ENCODE measurements at regions not wholly inside any gene's neighbourhood (a gene's known extent, or its start where the extent isn't known, plus 50 kb on each side); places are given as distances from the start of the nearest gene placed in this dataset.
"Not testable (repeated sequence)": the region's sequence is repeated elsewhere in the genome, so short reads cannot be mapped to it uniquely, and the experiment has no call there.

DNA sequence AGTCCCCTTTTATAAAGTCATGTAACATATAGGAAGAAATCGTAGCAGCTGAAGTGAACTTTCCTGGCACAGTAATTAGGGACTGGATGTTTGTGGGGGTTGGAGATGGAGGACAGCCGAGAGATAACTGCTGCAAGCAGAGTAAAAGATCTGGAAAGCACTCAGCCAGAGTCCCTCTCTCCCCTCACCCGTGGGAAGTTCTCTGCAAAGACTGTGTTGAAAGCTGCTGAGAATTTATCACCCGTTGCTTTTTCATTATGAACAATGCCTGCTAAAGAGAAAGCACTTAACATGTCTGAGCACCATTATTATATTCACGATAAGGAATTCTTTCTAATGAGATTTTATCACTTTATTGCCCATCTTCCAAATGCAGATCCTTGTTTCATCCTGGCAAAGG lies 248.8 kb downstream of the SHOX2 start:
- DNase-seq (ENCODE audit: low spot score) = no peak

DNA sequence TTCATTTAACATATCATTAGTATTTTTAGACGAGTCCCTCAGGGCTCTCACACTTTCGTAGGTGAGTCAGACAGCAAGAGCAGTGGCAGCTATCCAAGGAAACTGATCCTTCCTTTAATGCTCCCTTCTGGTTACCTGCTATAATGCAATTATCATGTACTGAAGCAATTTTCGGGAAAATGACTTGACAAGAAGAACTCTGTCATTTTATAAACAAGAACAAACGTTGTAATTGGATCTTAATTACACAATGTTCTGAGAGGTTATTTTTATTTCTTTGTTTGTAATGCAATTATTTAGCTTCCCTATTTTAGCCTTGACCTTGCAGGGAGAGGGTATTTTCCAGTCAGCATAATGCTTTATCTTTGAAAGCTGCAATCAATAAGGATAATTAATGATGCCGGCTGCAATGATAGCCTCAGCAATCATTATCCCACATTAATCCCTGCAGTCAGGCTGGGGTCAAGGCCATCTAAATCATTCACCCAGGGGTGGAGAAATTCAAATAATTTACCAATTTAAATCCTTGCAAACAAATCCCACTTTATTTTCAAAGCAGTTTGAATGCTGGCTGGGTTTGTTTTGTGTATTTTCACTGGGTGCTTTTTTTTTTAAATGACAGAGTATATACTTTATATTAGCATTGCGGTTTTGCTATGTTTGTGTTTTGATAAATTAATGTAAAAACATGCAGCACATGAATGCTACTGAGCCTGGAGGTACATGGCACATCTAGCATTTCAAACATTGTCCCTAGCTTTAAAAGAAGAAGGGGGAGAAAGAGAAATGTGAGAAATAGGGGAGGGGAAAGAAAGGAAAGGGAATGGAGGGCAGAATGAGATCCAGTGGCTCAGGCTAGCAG lies 249.9 kb downstream of the SHOX2 start:
- DNase-seq (ENCODE audit: low spot score) = no peak

DNA sequence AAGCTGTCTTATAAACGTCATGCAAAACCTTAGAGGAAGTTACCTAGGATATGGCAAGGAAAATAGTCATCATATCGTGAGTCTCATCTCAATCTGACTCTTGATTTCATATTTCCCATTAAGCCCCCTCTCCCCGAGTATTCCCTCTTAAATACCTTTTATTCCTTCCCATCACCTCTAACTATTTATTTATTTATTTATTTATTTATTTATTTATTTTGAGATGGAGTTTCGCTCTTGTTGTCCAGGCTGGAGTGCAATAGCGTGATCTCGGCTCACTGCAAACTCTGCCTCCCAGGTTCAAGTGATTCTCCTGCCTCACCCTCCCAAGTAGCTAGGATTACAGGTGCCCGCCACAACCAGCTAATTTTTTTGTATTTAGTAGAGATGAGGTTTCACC lies 260.4 kb downstream of the SHOX2 start:
- not testable (repeated sequence) for DNase-seq (ENCODE audit: low spot score)

DNA sequence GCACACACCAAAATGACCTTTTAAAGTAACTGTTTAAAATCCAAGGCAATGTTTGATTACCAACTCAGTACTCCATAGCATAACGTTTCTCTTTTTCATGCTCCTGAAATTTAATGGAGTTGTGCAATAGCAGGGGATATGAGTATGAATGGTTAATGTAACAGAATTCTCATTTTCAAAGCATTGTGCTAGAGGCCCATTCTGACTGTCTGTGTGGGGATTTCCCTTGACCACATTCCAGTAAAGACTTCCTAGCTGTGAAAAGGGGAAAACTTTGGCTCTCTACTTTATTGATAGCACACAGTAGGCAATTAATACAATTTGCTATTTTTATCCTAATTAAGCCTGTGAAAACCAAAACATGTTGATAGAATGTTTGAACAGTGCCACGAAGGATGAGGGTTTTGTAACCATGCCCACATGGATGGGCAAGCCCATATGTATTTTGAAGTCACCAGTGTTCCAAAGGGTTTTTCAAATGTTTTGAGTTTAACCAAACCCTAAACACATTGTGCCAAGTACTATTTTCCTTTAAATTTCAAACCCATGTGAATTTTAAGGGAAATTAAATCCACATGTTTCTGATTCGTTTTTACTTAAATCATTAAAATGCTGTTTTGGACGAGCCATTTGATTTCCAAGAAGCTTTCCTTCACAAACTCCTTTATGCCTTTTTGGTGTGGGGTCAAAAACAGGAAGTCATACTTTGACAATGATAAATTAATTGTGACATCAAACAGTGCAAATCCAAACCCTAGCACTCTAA lies 261.2 kb downstream of the SHOX2 start:
- no peak for DNase-seq (ENCODE audit: low spot score)

DNA sequence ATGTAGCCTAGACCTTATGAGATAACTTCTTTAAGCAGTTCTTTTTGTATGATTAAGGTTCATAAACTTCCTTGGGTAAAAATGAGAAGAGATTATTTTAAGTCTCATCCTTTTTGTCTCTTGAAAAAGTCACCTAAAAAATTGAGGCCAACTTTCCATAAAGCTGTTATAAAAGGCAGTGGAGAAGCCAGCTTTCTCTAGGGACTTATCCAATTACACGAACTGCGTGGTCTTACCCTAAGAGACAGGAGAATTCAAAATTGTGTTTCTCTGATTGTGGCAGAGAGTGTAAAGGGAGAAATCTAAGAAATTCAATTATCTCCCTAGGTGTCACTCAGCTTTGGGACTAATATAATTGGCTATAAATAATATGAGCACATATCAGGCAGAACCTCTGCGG lies 262.0 kb downstream of the SHOX2 start:
- no peak for DNase-seq (ENCODE audit: low spot score)

DNA sequence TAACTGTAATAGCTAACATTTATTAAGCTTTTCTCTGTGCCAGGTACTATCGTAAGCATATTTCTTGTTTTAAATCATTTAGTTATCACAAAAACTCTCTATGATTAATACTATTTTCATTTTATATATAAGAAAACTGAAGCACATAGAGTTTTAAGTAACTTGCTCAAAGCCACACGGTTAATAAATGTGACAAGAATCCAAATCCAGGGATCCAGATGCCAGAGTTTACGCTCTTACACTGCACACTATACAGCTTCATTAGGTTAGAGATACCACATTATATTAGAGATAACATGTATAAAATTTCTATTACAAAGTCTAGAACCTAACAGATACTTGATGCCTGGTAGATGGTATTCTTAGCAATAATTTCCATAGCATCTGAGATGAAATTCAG lies 265.2 kb downstream of the SHOX2 start:
- DNase-seq (ENCODE audit: low spot score) = no peak

DNA sequence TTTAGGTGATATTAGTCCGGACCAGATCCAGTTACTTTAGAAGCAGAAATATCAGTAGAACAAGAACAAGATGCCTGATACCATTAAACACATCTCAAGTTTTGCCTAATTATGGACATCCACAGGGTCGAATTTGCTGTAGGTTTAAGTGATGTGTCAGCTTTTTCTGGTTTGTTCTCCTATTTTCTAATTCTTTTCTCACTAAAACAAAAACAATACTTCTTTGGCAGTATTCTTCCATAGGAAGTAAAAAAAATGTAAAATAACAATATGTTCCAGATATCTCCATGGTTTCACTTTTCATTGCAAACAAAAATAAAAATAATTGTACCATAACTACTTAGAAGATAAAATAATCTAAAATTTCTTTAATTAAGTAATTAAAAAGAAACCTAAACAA lies 265.7 kb downstream of the SHOX2 start:
- no peak for DNase-seq (ENCODE audit: low spot score)

DNA sequence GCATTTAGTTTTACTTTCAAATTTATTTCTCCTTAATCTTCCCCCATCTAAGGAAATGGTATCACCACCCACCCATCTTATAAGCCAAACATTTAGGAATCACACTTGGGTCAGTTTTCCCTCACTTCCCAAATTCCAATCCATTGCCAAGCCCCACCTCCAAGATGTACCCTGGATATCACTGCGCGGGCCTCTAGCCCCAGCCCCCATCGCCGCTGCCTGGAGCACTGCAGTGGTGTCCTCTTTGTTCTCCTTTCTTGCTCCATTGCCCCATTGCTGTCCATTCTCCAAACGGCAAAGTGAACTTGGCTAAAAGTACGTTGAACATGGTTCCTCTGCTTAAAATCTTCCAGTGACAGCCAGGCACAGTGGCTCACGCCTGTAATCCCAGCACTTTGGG lies 267.8 kb downstream of the SHOX2 start:
- DNase-seq (ENCODE audit: low spot score) = no peak

DNA sequence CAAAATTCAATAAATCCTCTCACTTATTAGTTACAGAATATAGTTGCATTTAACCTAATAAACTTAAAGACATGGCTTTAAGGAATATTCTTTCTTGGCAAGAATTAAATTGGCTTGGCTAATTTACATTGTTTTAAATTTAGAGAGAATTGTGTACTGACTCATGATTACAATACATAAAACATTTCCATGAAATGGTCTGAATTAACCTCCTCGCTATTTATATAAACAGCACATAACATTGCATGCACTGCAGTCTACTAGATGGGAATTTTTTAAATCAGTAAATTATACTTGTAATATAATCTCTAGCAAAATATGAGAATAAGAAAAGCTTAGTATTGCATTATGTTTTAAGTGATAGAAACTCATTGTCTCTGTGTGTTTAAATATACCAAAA lies 268.9 kb downstream of the SHOX2 start:
- no peak for DNase-seq (ENCODE audit: low spot score)

DNA sequence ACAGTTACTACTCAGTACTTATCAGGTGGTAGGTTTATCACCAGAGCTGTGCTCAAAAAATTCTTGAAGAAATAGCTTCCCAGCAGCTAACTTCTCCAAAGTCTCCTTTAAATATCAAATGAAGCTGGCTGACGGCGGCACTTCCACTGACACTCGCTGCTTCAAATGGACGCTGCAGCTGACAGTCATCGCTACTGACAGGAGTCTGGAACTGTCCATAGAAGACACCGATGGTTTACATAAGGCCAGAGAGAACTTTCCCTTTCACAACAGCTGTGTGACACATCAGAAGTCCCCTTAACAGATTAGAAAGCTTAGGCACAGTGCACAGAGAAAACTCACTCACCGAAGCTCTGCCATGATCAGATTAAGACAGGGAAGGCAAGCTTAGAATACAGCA lies 270.2 kb downstream of the SHOX2 start:
- no peak for DNase-seq (ENCODE audit: low spot score)

DNA sequence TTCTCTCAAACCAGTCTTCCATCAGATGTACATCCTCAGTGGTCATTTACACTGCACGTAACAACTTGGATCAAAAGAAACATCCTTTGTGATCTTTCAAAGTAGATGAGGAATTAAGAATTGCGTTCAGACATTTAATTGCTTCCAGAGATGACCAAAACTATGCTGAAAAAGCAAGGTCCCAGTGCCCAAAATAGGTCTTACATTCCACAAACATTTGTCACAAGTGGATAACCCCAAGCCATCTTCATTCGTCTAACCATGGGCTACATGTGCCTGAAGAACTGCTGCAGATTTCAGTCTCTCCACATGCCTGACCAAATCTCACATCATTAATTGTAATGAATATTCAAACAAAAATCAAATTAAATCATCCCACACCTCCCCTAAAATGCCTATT lies 273.6 kb downstream of the SHOX2 start:
- DNase-seq (ENCODE audit: low spot score) = no peak

DNA sequence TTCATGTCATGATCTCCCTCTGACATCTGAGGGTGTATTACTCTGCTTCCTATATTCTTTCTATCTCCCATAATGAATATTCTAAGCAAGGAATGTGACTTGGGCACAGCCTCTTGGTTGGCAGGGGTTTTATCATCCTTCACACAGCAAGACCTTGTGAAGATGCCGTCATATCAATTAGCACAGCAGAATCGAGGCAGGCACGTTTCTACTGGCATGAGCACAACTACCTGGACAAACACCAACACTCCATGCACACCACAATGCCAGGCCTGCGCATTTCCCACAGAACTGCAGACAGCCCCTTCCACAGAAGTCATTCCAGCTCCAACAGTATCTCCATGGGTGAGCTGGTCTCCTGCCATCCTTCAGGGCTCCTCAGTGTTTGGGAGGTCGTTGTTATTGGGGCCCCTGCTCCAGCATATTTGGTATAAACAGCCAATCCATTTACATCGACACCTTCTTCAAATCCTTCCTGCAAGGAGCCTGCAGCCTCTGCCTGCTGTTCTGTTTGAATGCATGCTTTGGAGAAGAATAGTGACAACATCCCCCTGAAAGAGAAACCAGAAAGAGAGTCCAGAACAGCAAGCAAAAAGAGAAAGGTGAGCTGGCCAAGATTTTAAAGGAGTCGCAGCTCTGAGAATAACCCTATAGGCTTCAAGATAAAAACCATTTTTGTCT lies 275.5 kb downstream of the SHOX2 start:
- no peak for DNase-seq (ENCODE audit: low spot score)

DNA sequence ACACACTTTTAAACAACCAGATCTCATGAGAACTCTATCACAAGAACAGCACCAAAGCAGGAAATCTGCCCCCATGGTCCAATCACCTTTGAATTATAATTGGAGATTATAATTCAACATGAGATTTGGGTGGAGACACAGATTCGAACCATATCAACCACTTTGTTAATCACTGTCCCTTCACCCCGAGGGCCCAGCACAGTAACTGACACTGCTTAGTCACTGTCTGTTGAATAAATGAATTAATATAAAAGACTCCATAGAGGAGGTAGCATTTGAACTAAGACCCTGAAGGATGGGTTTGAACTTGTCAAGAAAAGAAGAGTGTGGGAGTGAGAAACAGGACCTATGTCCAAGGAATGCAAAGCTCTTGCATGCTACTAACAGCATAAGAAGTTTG lies 276.4 kb downstream of the SHOX2 start:
- no peak for DNase-seq (ENCODE audit: low spot score)

DNA sequence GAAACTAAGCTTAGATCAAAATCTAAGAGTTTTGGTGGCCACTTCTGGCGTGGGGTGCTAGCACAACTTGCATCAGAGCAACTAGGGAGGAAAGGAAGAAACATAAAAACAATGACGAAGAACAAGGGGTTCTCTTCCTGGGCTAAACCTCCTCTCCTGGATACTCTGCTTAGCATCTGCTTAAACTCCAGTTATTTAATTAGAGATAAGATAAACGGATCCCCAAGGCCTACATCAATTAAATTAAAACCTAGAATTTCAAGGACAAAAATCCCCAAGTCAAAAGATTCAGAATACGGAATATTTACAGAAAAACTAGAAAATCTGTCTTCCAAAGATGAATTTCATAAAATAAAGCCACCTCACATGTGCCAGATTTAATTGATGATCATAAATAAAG lies 281.9 kb downstream of the SHOX2 start:
- no peak for DNase-seq (ENCODE audit: low spot score)

DNA sequence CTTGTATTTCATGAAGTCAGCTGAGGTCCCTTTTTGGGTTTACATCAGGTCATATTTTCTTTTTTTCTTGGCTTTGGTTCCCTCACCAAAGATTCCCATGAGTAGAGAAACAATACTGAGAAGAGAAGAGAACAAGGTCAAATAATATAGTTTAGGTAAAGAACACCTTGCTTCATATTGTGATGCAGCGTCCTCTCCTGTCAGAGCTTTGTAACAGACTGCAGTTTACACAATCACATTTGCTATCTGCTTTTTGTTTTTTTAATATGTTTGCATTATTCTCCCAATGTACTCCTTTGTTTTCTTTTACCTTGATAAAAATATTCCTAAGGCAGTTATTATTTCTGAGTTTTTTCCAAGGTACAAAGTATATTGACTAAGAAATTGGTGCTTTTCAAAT lies 283.2 kb downstream of the SHOX2 start:
- DNase-seq (ENCODE audit: low spot score) = no peak

DNA sequence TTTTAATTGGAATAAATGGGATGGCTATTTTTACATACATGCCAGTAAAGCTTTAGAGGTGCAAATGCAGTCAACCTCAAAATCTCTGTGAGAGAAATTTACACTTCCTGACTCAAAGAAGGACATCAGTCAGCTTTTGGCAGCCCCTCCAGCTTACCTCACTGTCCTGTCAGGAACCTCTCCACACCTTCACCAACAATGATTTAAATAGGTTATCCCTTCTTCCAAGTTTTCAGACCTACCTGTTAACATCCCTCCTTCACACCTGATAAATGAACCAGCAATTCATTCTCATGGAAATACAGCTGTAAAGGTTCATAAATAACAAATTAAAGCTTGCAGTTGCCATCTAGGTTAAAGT lies 286.1 kb downstream of the SHOX2 start:
- no peak for DNase-seq (ENCODE audit: low spot score)

DNA sequence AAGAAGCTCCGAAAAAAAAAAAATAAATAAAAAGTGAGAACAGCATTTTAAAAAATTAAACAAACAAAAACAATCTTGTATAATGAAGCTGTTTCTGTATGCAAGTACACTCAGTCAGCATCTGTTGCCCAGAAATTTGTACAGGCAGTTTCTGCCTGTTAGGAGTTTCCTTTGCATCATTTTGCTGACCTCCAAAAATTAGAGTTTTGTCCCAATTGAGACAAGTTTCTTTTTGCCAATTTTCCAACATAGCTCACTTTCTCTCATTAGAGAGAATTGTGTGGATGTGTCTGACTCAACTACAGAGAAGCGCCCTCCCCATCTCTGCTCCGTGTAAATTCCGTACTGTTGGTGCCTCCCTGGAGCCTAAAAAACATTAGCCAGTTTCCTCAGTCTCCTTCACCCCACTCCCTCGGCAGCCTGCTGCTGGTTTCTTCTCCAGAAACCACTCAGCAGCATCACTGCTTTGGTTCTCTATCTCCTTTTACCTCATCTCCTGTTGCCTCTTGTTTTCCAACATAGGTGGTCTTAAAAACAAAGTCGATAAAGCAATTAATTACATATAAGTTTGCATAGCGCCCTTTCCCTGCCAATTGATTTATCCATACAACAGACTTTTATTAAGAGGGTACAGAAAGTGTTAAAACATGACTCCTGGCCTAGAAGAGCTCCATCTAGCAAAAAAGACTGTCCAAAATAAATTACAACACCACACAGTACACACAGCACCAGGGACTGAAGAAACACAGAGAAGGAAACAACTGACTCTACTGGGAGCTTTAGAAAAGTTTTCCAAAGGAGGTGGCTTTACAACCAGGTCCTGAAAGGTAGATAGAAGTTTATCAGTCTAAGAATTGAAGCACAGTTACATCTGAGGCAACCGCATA lies 286.7 kb downstream of the SHOX2 start:
- no peak for DNase-seq (ENCODE audit: low spot score)

DNA sequence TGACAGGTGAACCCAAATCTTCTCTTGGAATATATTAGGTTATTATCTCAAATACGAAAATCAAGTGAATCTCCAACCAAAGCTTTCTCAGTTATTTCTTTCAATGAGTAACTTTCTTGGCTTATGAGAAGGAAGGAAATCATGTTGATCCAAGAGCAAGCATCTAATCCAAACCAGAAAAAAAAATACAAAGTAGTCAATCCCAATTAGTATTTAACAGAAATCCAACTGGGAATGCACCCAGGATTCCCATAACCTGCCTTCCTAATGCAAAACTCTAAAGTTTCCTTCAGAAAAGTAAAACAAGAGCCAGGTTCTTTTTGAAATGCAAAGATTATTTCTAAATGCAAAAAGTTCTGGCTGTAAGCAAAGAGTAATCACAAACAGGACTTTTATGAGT lies 289.3 kb downstream of the SHOX2 start:
- DNase-seq (ENCODE audit: low spot score) = no peak

DNA sequence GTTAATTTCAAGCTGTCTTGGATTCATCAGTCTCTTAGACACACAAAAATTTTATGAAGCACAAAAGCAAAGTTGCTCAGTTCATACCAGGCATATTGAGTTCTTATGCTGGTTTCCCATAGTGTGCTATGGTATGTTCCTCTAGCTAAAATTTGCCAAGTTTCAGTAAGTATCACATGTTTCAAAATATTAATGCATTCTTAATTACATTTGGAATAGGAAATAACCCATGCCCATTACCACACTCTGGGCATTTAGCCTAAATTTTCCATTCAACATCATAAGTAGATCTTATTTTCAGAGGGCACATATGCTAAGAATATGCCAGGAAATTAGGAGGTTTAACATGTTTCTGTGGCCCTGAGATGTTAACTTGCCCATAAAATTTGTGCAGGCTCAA lies 289.9 kb downstream of the SHOX2 start:
- DNase-seq (ENCODE audit: low spot score) = no peak

DNA sequence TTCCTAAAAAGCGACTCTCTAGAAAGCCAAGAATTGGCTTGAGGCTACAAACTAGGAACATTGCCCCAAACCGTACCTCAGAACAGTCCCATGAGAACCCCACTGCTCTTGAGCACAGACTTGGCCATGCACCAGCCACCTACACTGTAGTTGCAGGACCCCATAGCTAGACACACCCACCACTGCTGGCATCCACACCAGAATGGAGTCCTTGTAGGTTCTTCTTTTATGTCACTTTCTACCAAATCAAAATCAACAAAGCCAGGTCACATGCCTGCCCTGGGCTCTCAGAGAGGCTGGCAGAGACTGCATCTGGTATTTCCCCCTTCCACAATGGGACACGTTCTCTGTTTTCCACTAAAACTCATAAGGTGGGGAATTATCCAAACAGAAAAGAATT lies 290.5 kb downstream of the SHOX2 start:
- no peak for DNase-seq (ENCODE audit: low spot score)

DNA sequence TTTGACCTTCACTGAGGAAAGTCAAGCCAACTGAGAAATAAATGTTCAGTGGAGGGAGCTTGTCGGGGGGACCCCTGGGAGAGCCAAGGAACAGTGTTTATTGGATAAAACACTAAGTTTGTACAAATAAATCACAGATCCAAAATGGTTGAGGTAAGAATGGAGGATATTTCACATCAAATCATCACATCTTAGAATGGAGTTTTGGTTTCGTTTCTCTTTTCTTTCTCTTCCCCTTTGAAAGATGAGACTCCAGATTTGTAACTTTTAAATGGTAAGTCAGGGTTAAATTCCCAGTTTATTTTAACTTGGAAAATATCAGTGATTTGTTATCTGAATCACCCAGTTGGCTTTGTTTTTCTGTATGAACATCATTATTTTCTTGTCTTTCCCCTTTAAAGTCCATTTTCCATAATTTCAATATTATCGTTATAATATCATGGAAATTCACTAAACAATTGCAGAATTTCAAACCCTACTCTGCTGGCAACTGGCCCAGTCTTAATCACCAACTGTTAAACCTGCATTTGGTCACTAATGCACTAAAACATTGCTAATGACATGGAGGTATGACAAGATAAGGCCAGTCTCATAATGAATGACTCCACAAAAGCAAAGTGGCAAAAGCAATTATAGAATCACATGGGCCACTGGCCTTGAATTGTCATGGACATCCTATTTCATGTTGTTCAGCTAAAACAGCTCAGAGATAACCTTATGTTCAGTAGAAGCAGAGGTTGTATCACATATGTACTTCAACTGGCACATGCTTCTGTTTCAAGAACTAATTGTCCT lies 295.1 kb downstream of the SHOX2 start:
- DNase-seq (ENCODE audit: low spot score) = no peak
